Neural cell (in vitro differentiated cells): ENCODE measurements at regions not wholly inside any gene's neighbourhood (a gene's known extent, or its start where the extent isn't known, plus 50 kb on each side); places are given as distances from the start of the nearest gene placed in this dataset.

ENCODE experiments used
- H2AFZ ChIP-seq: fragments of 200-600, 300-800 bp; sonication (generic), shearing (Covaris generic); 2 replicates; pipeline ENCODE4 v1.6.0; 2014; ENCODE audit warnings: low read depth, mild to moderate bottlenecking, antibody characterized with exemption, low read length, moderate library complexity
- H3F3A ChIP-seq: fragments of 200-600 bp; shearing (Covaris generic); 2 replicates; pipeline ENCODE4 v1.6.1; 2016; ENCODE audit warnings: mild to moderate bottlenecking, moderate library complexity, mixed read lengths, antibody characterized with exemption, low read length; ENCODE audit not compliant: insufficient read depth, poor library complexity, severe bottlenecking
- H3K27ac ChIP-seq: fragments of 200-600, 300-800 bp; sonication (generic), shearing (Covaris generic); 2 replicates; pipeline ENCODE4 v1.5.1; 2014; ENCODE audit warnings: mild to moderate bottlenecking, low read length, moderate library complexity
- H3K27me3 ChIP-seq: fragments of 300-800, 200-600 bp; sonication (generic), shearing (Covaris generic); 2 replicates; pipeline ENCODE4 v1.6.0; 2014; ENCODE audit warnings: mild to moderate bottlenecking, low read depth, low read length, moderate library complexity; ENCODE audit not compliant: insufficient read depth
- H3K36me3 ChIP-seq: fragments of 300-800, 200-600 bp; sonication (generic), shearing (Covaris generic); 2 replicates; pipeline ENCODE4 v1.5.1; 2014; ENCODE audit warnings: mild to moderate bottlenecking, antibody characterized with exemption, low read length, moderate library complexity; ENCODE audit not compliant: insufficient read depth
- H3K4me2 ChIP-seq: fragments of 300-800, 200-600 bp; sonication (generic), shearing (Covaris generic); 2 replicates; pipeline ENCODE4 v1.6.0; 2014; ENCODE audit warnings: mild to moderate bottlenecking, low read length
- H3K4me3 ChIP-seq: fragments of 300-800, 200-600 bp; sonication (generic), shearing (Covaris generic); 2 replicates; pipeline ENCODE4 v1.5.1; 2014; ENCODE audit warnings: mild to moderate bottlenecking, low read length, moderate library complexity
- H3K79me2 ChIP-seq: fragments of 200-600 bp; shearing (Covaris generic); replicated peaks from 2 replicates; pipeline ENCODE4 v1.6.0; 2014; ENCODE audit warnings: mild to moderate bottlenecking, low read length, moderate library complexity; ENCODE audit not compliant: insufficient read depth
- H3K9ac ChIP-seq: fragments of 300-800, 200-600 bp; sonication (generic), shearing (Covaris generic); 2 replicates; pipeline ENCODE4 v1.6.1; 2016; ENCODE audit warnings: mild to moderate bottlenecking, low read length, mixed read lengths
- H3K9me2 ChIP-seq: fragments of 200-600 bp; shearing (Covaris generic); 2 replicates; pipeline ENCODE4 v1.6.1; 2016; ENCODE audit warnings: mild to moderate bottlenecking, low read length, mixed read lengths; ENCODE audit not compliant: insufficient read depth
- H3K9me3 ChIP-seq: fragments of 200-600, 300-800 bp; sonication (generic), shearing (Covaris generic); 2 replicates; pipeline ENCODE4 v1.6.1; 2016; ENCODE audit warnings: mild to moderate bottlenecking, mixed run types, low read length, moderate library complexity, mixed read lengths
- H4K20me1 ChIP-seq: fragments of 200-600 bp; shearing (Covaris generic); 2 replicates; pipeline ENCODE4 v1.6.1; 2016; ENCODE audit warnings: mild to moderate bottlenecking, mixed run types; ENCODE audit not compliant: insufficient read depth
- CTCF ChIP-seq: fragments of 450-650 bp; IDR thresholded peaks from 2 replicates; pipeline ENCODE4 v1.5.1; 2014; ENCODE audit warnings: antibody characterized with exemption, mild to moderate bottlenecking, moderate library complexity; ENCODE audit not compliant: poor library complexity, severe bottlenecking
- EP300 ChIP-seq: fragments of 450-650 bp; conservative IDR thresholded peaks from 2 replicates; pipeline ENCODE4 v1.6.1; 2014; ENCODE audit warnings: antibody characterized with exemption, mild to moderate bottlenecking, moderate library complexity; ENCODE audit not compliant: poor library complexity, severe bottlenecking
- MXI1 ChIP-seq: fragments of 450-650 bp; conservative IDR thresholded peaks from 2 replicates; pipeline ENCODE4 v1.6.1; 2014; ENCODE audit warnings: antibody characterized with exemption, mild to moderate bottlenecking; ENCODE audit not compliant: poor library complexity, severe bottlenecking
- POLR2AphosphoS5 ChIP-seq: IDR thresholded peaks from 2 replicates; pipeline ENCODE4 v1.6.1; 2012
- RAD21 ChIP-seq: fragments of 450-650 bp; conservative IDR thresholded peaks from 2 replicates; pipeline ENCODE4 v1.6.1; 2014; ENCODE audit warnings: antibody characterized with exemption, mild to moderate bottlenecking, moderate library complexity
- REST ChIP-seq: IDR thresholded peaks from 2 replicates; pipeline ENCODE4 v1.6.1; 2012; ENCODE audit warnings: borderline replicate concordance
- SMC3 ChIP-seq: fragments of 450-650 bp; conservative IDR thresholded peaks from 2 replicates; pipeline ENCODE4 v1.6.1; 2014; ENCODE audit warnings: antibody characterized with exemption, mild to moderate bottlenecking, moderate library complexity; ENCODE audit not compliant: poor library complexity

GRCh38 chr18:28766027-28766426, 589.1 kb upstream of the CDH2 start:
- Histone ChIP-seq H3K4me2 (no peak overlapping the region), H3K36me3 (no peaks in the 10 kb centered on the region), H3K4me3 (no peak overlapping the region), H3F3A (no peaks in the 10 kb centered on the region), H3K9me3 (no peaks in the 10 kb centered on the region), H3K9ac (no peak overlapping the region), H3K9me2 (no peaks in the 10 kb centered on the region), H4K20me1 (no peaks in the 10 kb centered on the region), H3K27me3 (no peaks in the 10 kb centered on the region), H2AFZ (no peak overlapping the region), H3K79me2 (no peaks in the 10 kb centered on the region), H3K27ac (no peak overlapping the region)
- no peak for TF ChIP-seq EP300
- no peak for TF ChIP-seq POLR2AphosphoS5
- TF ChIP-seq SMC3: no peak

- Histone ChIP-seq H3K9ac (no peak overlapping the region), H4K20me1 (no peaks in the 10 kb centered on the region), H3K9me3 (no peaks in the 10 kb centered on the region)
Observed at GRCh38 chr18:28760299-28760698, 583.4 kb upstream of the CDH2 start.

More at GRCh38 chr18:28760299-28760698, 583.4 kb upstream of the CDH2 start:
- TF ChIP-seq REST: no peak
- TF ChIP-seq MXI1: no peak
- no peak for TF ChIP-seq RAD21
- no peak for TF ChIP-seq EP300
- TF ChIP-seq POLR2AphosphoS5: no peak
- TF ChIP-seq CTCF: no peak
- no peaks in the 10 kb centered on the region for H3K9me2 ChIP-seq
- H3K4me3 ChIP-seq: no peak overlapping the region
- H3K4me2 ChIP-seq: no peak overlapping the region
- no peaks in the 10 kb centered on the region for H3K27me3 ChIP-seq
- H3F3A ChIP-seq: no peaks in the 10 kb centered on the region
- no peaks in the 10 kb centered on the region for H3K79me2 ChIP-seq
- no peaks in the 10 kb centered on the region for H3K36me3 ChIP-seq
- H3K27ac ChIP-seq: no peak overlapping the region
- no peak overlapping the region for H2AFZ ChIP-seq
